Spinal cord (tissue), 9 donors: ENCODE measurements at regions not wholly inside any gene's neighbourhood (a gene's known extent, or its start where the extent isn't known, plus 50 kb on each side); places are given as distances from the start of the nearest gene placed in this dataset.
"Not testable (repeated sequence)": the region's sequence is repeated elsewhere in the genome, so short reads cannot be mapped to it uniquely, and the experiment has no call there.

Experiments used
- DNase-seq, 6 donors: peaks; one replicate each; pipeline versions ENCODE4 v3.0.0 to v3.0.0-alpha.2; 2013 to 2015; ENCODE audit warnings: low spot score in 6 of 6, low read depth in 4 of 6
- H3K27ac ChIP-seq: one replicate; pipeline ENCODE4 v1.5.1; 2013; ENCODE audit warnings: low read depth, low read length, control low read depth
- H3K27me3 ChIP-seq: one replicate; pipeline ENCODE4 v1.6.1; 2013; ENCODE audit warnings: low read length; ENCODE audit not compliant: control insufficient read depth, insufficient read depth
- H3K36me3 ChIP-seq: one replicate; pipeline ENCODE4 v1.6.1; 2013; ENCODE audit warnings: low read length; ENCODE audit not compliant: control insufficient read depth, insufficient read depth
- H3K4me1 ChIP-seq: one replicate; pipeline ENCODE4 v1.6.1; 2013; ENCODE audit warnings: low read length; ENCODE audit not compliant: control insufficient read depth, insufficient read depth
- H3K4me3 ChIP-seq: one replicate; pipeline ENCODE4 v1.5.1; 2013; ENCODE audit warnings: low read depth, low read length, control low read depth
- H3K9me3 ChIP-seq: one replicate; pipeline ENCODE4 v1.6.1; 2013; ENCODE audit warnings: low read length; ENCODE audit not compliant: control insufficient read depth, insufficient read depth
- WGBS: methylation state at CpG from one replicate; pipeline ENCODE4 v1.1.5; 2013; ENCODE audit warnings: missing lambda C conversion rate; ENCODE audit not compliant: insufficient coverage; 5-methylcytosine and 5-hydroxymethylcytosine counted together
- donor health status: healthy.

GRCh38 chrY:7684546-7684945 lies 773.0 kb upstream of the AMELY start:
- no peak for DNase-seq
- Histone ChIP-seq H3K4me1 (no peaks in the 10 kb centered on the region), H3K27me3 (no peaks in the 10 kb centered on the region), H3K36me3 (no peaks in the 10 kb centered on the region), H3K27ac (no peak overlapping the region), H3K4me3 (no peak overlapping the region), H3K9me3 (no peaks in the 10 kb centered on the region)
- no CpG with 5 or more reads among the region's 2 CpGs for WGBS

- Histone ChIP-seq H3K4me3 (no peak overlapping the region), H3K27me3 (no peaks in the 10 kb centered on the region)
- DNase-seq = no peak
Measured at GRCh38 chrY:7682386-7682785, 770.8 kb upstream of the AMELY start.

GRCh38 chrY:7681426-7681825 lies 769.9 kb upstream of the AMELY start:
- no CpG with 5 or more reads among the region's 4 CpGs for WGBS
- H3K27me3 ChIP-seq = no peaks in the 10 kb centered on the region
- no peaks in the 10 kb centered on the region for H3K4me1 ChIP-seq
- H3K4me3 ChIP-seq = no peak overlapping the region
- H3K36me3 ChIP-seq = no peaks in the 10 kb centered on the region
- H3K9me3 ChIP-seq = no peaks in the 10 kb centered on the region
- no peak for DNase-seq
- no peak overlapping the region for H3K27ac ChIP-seq

More at GRCh38 chrY:7682386-7682785, 770.8 kb upstream of the AMELY start:
- no peaks in the 10 kb centered on the region for H3K4me1 ChIP-seq
- no peaks in the 10 kb centered on the region for H3K36me3 ChIP-seq
- H3K27ac ChIP-seq = no peak overlapping the region
- no peaks in the 10 kb centered on the region for H3K9me3 ChIP-seq

- no peak for DNase-seq
- no CpG with 5 or more reads among the region's 2 CpGs for WGBS
- H3K4me1 ChIP-seq = no peaks in the 10 kb centered on the region
Measured at GRCh38 chrY:7674465-7674864, 762.9 kb upstream of the AMELY start.

GRCh38 chrY:7672796-7673195 lies 761.2 kb upstream of the AMELY start:
- Histone ChIP-seq H3K4me3 (no peak overlapping the region), H3K36me3 (no peaks in the 10 kb centered on the region), H3K27me3 (no peaks in the 10 kb centered on the region), H3K27ac (no peak overlapping the region), H3K4me1 (no peaks in the 10 kb centered on the region), H3K9me3 (no peaks in the 10 kb centered on the region)
- no peak for DNase-seq
- no CpG with 5 or more reads among the region's 15 CpGs for WGBS

More at GRCh38 chrY:7674465-7674864, 762.9 kb upstream of the AMELY start:
- Histone ChIP-seq H3K27ac (no peak overlapping the region), H3K4me3 (no peak overlapping the region), H3K9me3 (no peaks in the 10 kb centered on the region), H3K36me3 (no peaks in the 10 kb centered on the region), H3K27me3 (no peaks in the 10 kb centered on the region)

GRCh38 chrY:7663261-7663660 lies 751.7 kb upstream of the AMELY start:
- Histone ChIP-seq H3K9me3 (no peaks in the 10 kb centered on the region), H3K27me3 (no peaks in the 10 kb centered on the region), H3K4me1 (no peaks in the 10 kb centered on the region), H3K36me3 (no peaks in the 10 kb centered on the region), H3K27ac (no peak overlapping the region), H3K4me3 (no peak overlapping the region)
- DNase-seq = no peak
- WGBS = no CpG with 5 or more reads among the region's 4 CpGs

DNA sequence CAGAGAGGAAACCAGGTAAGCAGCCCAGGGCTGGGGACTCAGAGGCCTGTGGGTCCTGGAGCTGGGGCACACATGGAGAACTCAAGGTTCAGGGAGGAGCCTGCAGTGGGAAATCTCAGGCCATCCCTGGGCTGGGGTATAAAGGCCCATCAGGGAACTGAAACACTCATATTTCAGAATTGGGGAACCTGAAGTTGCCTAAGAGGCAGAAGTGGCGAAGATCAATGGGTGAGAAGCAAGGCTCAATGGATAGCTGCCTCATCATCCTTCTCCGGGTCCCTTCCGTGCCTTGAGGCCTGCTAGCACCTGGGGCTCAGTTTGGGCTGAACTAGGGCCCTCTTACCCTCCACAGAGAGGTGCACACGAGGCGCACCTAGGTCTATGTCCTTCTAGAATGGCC lies 747.5 kb upstream of the AMELY start:
- WGBS = no CpG with 5 or more reads among the region's 5 CpGs
- Histone ChIP-seq H3K4me3 (no peak overlapping the region), H3K36me3 (no peaks in the 10 kb centered on the region), H3K9me3 (no peaks in the 10 kb centered on the region), H3K4me1 (no peaks in the 10 kb centered on the region), H3K27ac (no peak overlapping the region), H3K27me3 (no peaks in the 10 kb centered on the region)
- DNase-seq = no peak

- no CpG with 5 or more reads among the region's 5 CpGs for WGBS
- no peak overlapping the region for H3K4me3 ChIP-seq
- no peaks in the 10 kb centered on the region for H3K27me3 ChIP-seq
- DNase-seq = no peak
- no peaks in the 10 kb centered on the region for H3K9me3 ChIP-seq
- H3K27ac ChIP-seq = no peak overlapping the region
- no peaks in the 10 kb centered on the region for H3K36me3 ChIP-seq
- H3K4me1 ChIP-seq = no peaks in the 10 kb centered on the region
Measured at GRCh38 chrY:7656596-7656995, 745.0 kb upstream of the AMELY start.

DNA sequence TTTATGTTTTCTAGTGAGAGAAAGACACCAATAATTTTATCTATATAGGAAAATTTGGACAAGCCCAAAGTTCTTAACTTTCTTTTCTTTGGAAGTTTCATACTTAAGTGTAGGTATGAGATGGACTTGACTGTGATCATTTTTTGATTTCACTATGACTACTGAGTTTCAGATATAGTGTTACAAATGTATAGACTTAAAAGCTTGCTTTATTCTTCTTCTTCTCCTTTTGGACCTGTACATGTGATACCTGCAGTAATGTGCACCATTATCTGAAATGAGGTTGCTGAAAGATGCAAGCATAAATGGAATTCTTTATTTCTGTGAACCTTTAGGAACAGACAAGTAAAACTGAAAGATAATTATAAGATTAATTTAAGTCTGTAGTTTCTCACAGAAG lies 743.4 kb upstream of the AMELY start:
- Histone ChIP-seq H3K27me3 (no peaks in the 10 kb centered on the region), H3K36me3 (no peaks in the 10 kb centered on the region), H3K4me1 (no peaks in the 10 kb centered on the region), H3K9me3 (no peaks in the 10 kb centered on the region), H3K4me3 (no peak overlapping the region), H3K27ac (no peak overlapping the region)
- DNase-seq = no peak

- no CpG with 5 or more reads among the region's 1 CpG for WGBS
Measured at GRCh38 chrY:7649866-7650265, 738.3 kb upstream of the AMELY start.

More at GRCh38 chrY:7649866-7650265, 738.3 kb upstream of the AMELY start:
- H3K4me3 ChIP-seq, DNase-seq, H3K4me1 ChIP-seq, H3K36me3 ChIP-seq, H3K27ac ChIP-seq, H3K9me3 ChIP-seq, H3K27me3 ChIP-seq: not testable (repeated sequence)
